ENCODE measurements at regions not wholly inside any gene's neighbourhood (a gene's known extent, or its start where the extent isn't known, plus 50 kb on each side); places are given as distances from the start of the nearest gene placed in this dataset.

DNA sequence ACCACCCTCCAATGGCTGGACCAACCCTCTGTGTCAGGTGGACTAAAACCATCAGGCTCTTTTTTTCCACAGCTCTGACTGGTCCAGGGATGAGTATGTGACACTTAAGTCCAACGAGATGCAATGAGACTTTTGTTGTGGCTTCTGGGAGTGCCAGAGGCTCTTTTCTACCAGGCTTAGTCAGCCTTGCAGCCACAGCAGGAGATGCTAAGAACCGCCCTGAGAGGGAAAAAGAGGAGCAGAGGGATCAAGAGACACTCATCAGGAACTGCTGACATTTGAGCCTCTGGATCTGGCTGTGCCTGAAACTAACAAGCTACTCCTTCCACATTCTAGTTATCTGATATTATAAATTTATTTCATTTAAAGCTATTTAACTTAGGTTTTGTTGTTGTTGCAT is 270.9 kb upstream of the SULF2 start:
- TF ChIP-seq, protein P1, sequence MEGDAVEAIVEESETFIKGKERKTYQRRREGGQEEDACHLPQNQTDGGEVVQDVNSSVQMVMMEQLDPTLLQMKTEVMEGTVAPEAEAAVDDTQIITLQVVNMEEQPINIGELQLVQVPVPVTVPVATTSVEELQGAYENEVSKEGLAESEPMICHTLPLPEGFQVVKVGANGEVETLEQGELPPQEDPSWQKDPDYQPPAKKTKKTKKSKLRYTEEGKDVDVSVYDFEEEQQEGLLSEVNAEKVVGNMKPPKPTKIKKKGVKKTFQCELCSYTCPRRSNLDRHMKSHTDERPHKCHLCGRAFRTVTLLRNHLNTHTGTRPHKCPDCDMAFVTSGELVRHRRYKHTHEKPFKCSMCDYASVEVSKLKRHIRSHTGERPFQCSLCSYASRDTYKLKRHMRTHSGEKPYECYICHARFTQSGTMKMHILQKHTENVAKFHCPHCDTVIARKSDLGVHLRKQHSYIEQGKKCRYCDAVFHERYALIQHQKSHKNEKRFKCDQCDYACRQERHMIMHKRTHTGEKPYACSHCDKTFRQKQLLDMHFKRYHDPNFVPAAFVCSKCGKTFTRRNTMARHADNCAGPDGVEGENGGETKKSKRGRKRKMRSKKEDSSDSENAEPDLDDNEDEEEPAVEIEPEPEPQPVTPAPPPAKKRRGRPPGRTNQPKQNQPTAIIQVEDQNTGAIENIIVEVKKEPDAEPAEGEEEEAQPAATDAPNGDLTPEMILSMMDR (IDR thresholded peaks at IDR 0.05): no peak
- TF ChIP-seq POLR2AphosphoS5 (IDR thresholded peaks at IDR 0.05) (no peak), POLR2A (IDR thresholded peaks at IDR 0.05; ENCODE audit: low read depth) (no peak)
